Gastroesophageal sphincter (tissue), 4 donors: ENCODE measurements at regions not wholly inside any gene's neighbourhood (a gene's known extent, or its start where the extent isn't known, plus 50 kb on each side); places are given as distances from the start of the nearest gene placed in this dataset.

Experiments used
- ATAC-seq: fragments of 150-250 bp; one replicate; pipeline ENCODE4 v1.9.1; 2016; ENCODE audit warnings: mild to moderate bottlenecking, moderate library complexity
- H3K27ac ChIP-seq, 4 donors: fragments of 200-600 bp; sonication (generic) in 3 of 4; 1 replicate in 3 of 4; 2 replicates in 1 of 4; pipeline ENCODE4 v1.5.1; 2016 to 2019
- H3K27me3 ChIP-seq: fragments of 200-600 bp; sonication (generic); one replicate; pipeline ENCODE4 v1.5.1; 2019
- H3K36me3 ChIP-seq, 2 donors: fragments of 200-600 bp; sonication (generic); one replicate each; pipeline ENCODE4 v1.5.1; 2019; ENCODE audit warnings: control low read depth in 1 of 2
- H3K4me1 ChIP-seq, 3 donors: fragments of 200-600 bp; sonication (generic); 1 replicate in 2 of 3; 2 replicates in 1 of 3; pipeline ENCODE4 v1.5.1; 2016 to 2019; ENCODE audit warnings: control low read depth in 2 of 3
- H3K4me3 ChIP-seq, 2 donors: fragments of 200-600 bp; sonication (generic); one replicate each; pipeline ENCODE4 v1.5.1; 2019; ENCODE audit warnings: mild to moderate bottlenecking in 1 of 2, moderate library complexity in 1 of 2
- H3K9me3 ChIP-seq, 3 donors: fragments of 200-600 bp; sonication (generic); one replicate each; pipeline ENCODE4 v1.5.1; 2017 to 2019; ENCODE audit warnings: control low read depth in 2 of 3
- EP300 ChIP-seq: sonication (generic); formaldehyde crosslinking; IDR thresholded peaks from one replicate; pipeline ENCODE4 v1.6.1; 2017; ENCODE audit warnings: antibody characterized with exemption, mild to moderate bottlenecking
- POLR2A ChIP-seq, 2 donors: fragments of 450-650 bp; IDR thresholded peaks; one replicate each; pipeline ENCODE4 v1.6.1; 2017; ENCODE audit warnings: antibody characterized with exemption in 2 of 2, mild to moderate bottlenecking in 2 of 2, moderate library complexity in 1 of 2
- POLR2AphosphoS5 ChIP-seq: sonication (generic); formaldehyde crosslinking; IDR thresholded peaks from one replicate; pipeline ENCODE4 v1.6.1; 2017; ENCODE audit warnings: antibody characterized with exemption
- WGBS, 2 donors: methylation state at CpG; one replicate each; pipeline ENCODE4 v1.1.5; 2018; ENCODE audit warnings: low coverage in 1 of 2; 5-methylcytosine and 5-hydroxymethylcytosine counted together
- TF ChIP-seq, protein P1 (sequence below), 4 experiments: fragments of 200-600 bp in 2 of 4; fragments of 450-650 bp in 2 of 4; sonication (generic) in 1 of 4; IDR thresholded peaks; one replicate each; pipeline ENCODE4 v1.5.1; 2017 to 2019; ENCODE audit warnings: antibody characterized with exemption in 4 of 4, mild to moderate bottlenecking in 2 of 4, moderate library complexity in 2 of 4

DNA sequence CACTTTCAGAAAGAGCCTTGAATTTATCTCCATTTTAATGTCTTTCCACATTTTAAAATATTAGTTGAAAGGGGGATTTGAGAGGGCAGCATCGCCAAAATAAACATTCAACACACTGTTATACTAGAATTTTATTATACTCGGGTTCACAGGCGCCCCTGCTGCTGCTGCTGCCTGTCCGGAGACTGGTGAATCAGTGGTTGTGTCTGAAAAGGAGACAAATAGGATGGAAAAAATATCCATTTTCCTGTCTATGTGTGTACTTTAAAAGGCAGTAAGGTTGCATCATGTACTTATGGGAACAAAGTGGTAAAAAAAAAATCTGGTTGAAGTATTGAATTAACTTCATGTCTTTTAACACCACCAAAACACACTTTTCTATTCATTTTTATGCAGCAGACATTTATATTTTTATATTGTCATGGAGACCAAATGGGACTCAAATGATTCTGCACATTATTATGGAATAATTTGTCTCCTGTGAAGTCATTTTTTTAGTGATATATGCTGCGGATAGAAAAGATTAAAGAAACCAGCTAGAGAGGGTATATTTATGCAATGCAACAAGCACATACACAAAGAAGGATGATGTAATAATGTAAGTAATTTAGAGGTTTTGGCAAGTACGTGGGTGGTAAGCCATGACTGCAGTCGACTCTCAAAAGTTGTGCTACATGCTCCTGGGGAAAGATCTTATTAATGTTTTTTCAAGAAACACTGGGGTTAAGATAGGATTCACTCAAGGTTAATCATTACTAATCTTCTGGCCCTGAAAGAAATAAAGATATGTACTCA lies 759.0 kb upstream of the SOX9 start:
- Histone ChIP-seq H3K9me3 (peaks cover 0 to 7% (median 0%) of the 10 kb centered on the region in 3 donors), H3K27ac (no peak overlapping the region), H3K4me1 (no peaks in the 10 kb centered on the region), H3K27me3 (no peaks in the 10 kb centered on the region), H3K36me3 (no peaks in the 10 kb centered on the region), H3K4me3 (no peak overlapping the region)
- TF ChIP-seq EP300 (no peak), POLR2AphosphoS5 (no peak), POLR2A (IDR thresholded peaks at IDR 0.05) (no peak)
- TF ChIP-seq, protein P1, sequence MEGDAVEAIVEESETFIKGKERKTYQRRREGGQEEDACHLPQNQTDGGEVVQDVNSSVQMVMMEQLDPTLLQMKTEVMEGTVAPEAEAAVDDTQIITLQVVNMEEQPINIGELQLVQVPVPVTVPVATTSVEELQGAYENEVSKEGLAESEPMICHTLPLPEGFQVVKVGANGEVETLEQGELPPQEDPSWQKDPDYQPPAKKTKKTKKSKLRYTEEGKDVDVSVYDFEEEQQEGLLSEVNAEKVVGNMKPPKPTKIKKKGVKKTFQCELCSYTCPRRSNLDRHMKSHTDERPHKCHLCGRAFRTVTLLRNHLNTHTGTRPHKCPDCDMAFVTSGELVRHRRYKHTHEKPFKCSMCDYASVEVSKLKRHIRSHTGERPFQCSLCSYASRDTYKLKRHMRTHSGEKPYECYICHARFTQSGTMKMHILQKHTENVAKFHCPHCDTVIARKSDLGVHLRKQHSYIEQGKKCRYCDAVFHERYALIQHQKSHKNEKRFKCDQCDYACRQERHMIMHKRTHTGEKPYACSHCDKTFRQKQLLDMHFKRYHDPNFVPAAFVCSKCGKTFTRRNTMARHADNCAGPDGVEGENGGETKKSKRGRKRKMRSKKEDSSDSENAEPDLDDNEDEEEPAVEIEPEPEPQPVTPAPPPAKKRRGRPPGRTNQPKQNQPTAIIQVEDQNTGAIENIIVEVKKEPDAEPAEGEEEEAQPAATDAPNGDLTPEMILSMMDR (IDR thresholded peaks at IDR 0.05): no peak
- 32 to 41% methylated on average over 6 to 7 of the region's 7 CpGs for WGBS, 2 donors
- ATAC-seq: no peak

DNA sequence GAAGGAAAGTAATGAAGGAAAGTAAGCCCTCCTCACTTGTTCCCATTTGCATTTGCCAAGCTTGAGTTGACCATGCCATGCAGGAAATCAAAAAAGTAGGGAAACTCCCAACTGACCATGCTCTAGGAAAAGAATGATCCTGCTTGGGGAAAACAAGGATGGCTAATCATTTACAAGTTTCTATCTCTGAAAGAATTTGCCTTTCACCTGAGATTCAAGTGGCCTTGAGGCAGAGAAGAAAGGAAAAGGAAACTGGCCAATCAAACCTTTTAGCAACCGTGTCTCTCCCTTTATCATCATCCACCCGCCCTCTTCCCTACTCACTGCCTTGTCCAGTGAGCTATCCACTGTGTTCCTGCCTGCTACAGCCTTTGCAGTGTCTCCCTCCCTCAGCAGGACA lies 757.2 kb upstream of the SOX9 start:
- H3K4me1 ChIP-seq: no peaks in the 10 kb centered on the region
- no peak for TF ChIP-seq EP300
- no peak for ATAC-seq
- WGBS, 2 donors: 69 to 92% methylated on average over 2 of the region's 2 CpGs
- H3K9me3 ChIP-seq: no peaks in the 10 kb centered on the region
- H3K4me3 ChIP-seq: no peak overlapping the region
- H3K27ac ChIP-seq: no peak overlapping the region
- no peaks in the 10 kb centered on the region for H3K27me3 ChIP-seq
- H3K36me3 ChIP-seq: no peaks in the 10 kb centered on the region

DNA sequence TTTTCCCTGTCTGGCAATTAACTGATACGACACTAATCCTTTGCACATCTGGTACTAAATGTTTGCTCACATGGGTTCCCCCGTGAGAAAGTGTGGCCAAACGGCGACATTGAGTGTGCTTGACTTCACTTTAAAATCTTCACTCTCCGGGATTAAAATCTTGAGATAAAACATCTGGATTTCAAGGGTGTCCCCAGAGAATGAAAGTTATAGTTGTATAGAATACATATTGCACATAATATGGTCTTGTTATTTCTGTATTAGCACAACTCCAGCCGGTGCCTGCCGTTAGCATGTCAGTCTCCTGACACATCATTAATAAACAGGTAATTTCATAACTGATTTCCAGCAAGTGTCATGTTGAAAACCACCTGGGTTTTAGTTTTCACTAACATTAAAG lies 749.0 kb upstream of the SOX9 start:
- H3K4me3 ChIP-seq: no peak overlapping the region
- H3K27ac ChIP-seq: no peak overlapping the region
- no peaks in the 10 kb centered on the region for H3K36me3 ChIP-seq
- no peaks in the 10 kb centered on the region for H3K4me1 ChIP-seq
- peaks cover 0 to 6% (median 0%) of the 10 kb centered on the region in 3 donors for H3K9me3 ChIP-seq
- no peaks in the 10 kb centered on the region for H3K27me3 ChIP-seq
- no peak for ATAC-seq
- 23 to 34% methylated on average over 7 of the region's 7 CpGs for WGBS, 2 donors
- TF ChIP-seq POLR2AphosphoS5: no peak
- TF ChIP-seq POLR2A (IDR thresholded peaks at IDR 0.05): no peak
- TF ChIP-seq, protein P1 (IDR thresholded peaks at IDR 0.05): no peak
- no peak for TF ChIP-seq EP300

DNA sequence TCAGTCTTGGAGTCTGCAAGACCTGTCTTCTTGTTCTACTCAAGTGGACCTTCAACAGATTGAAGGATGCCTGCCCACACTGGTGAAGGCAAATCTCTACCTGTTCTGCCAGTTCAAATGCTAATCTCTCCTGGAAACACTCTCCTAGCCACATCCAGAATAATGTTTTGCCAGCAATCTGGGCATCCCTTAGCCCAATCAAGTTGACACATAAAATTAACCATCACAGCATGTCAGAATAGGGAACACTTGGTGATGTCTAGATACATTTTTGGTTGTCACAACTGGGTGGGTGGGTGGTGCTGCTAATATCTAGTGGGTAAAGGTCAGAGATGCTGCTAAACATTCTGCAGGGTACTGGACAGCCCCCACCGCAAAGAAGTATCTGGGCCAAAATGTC lies 744.9 kb upstream of the SOX9 start:
- Histone ChIP-seq H3K9me3 (peaks cover 0 to 6% (median 0%) of the 10 kb centered on the region in 3 donors), H3K27ac (no peak overlapping the region), H3K27me3 (no peaks in the 10 kb centered on the region), H3K4me3 (no peak overlapping the region), H3K36me3 (no peaks in the 10 kb centered on the region), H3K4me1 (no peaks in the 10 kb centered on the region)
- ATAC-seq: no peak
- TF ChIP-seq, protein P1 (IDR thresholded peaks at IDR 0.05): no peak
- no peak for TF ChIP-seq POLR2AphosphoS5
- TF ChIP-seq POLR2A (IDR thresholded peaks at IDR 0.05): no peak
- TF ChIP-seq EP300: no peak
- 40 to 100% methylated on average over 1 of the region's 1 CpG for WGBS, 2 donors

DNA sequence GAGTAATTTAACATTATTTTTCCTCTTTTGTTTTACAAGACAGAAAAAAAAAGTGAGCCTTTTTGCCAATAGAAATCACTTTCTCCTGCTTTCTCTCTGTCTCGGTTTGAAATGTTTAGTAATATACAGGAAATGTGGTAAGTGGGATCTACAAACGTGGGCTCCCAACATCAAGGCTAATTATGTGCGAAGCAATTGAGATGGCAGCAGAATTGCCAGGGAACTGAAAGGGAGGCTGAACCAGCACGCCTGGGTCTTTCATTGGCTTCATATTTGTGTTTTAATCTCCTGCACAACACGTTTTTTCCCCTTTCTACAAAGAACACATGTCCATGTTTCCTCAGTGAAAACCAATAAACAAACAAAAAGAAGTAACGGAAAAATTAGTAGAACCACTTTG lies 743.9 kb upstream of the SOX9 start:
- WGBS, 2 donors: 48 to 53% methylated on average over 6 of the region's 6 CpGs

More for the DNA sequence above, 743.9 kb upstream of the SOX9 start:
- no peak for ATAC-seq
- Histone ChIP-seq H3K36me3 (no peaks in the 10 kb centered on the region), H3K9me3 (peaks cover 0 to 6% (median 0%) of the 10 kb centered on the region in 3 donors), H3K4me3 (no peak overlapping the region), H3K27me3 (no peaks in the 10 kb centered on the region), H3K4me1 (no peaks in the 10 kb centered on the region), H3K27ac (no peak overlapping the region)
- TF ChIP-seq EP300 (no peak), POLR2AphosphoS5 (no peak), POLR2A (IDR thresholded peaks at IDR 0.05) (no peak)
- TF ChIP-seq, protein P1 (IDR thresholded peaks at IDR 0.05): no peak
